ENCODE measurements at regions not wholly inside any gene's neighbourhood (a gene's known extent, or its start where the extent isn't known, plus 50 kb on each side); places are given as distances from the start of the nearest gene placed in this dataset.

DNA sequence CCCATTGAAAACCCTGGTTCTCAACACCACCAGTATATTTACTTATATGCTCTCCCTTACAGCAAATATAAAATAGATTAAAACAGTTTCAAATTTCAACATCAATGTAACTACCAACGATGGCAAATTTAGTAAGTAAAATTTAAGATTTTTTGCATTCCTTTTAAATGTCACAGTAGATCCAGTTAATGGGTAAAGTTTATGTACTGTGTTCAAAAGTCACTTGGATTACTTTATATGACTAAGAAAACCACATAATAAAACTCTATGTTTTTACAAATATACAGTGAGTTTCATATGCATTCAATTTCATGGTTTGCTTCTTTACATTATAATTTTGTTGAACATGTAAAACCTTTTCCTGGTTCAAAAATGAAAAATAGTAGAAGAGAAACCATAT, 364.6 kb downstream of the AASDHPPT start:
- no peak for DNase-seq (ENCODE audit: low spot score in 2 of 2)
- intact Hi-C loops (cut with DNase I; ENCODE audit: low total_unique reads), result no loop called here
- no peak overlapping the region for H3K4me3 ChIP-seq

GRCh38 chr11:106446302-106446701, 368.8 kb downstream of the AASDHPPT start:
- intact Hi-C loops (cut with DNase I; ENCODE audit: low total_unique reads), result no loop called here
- Histone ChIP-seq H3K36me3 (no peaks in the 10 kb centered on the region), H3K27ac (no peak overlapping the region), H3K4me1 (no peaks in the 10 kb centered on the region), H3K9me3 (no peaks in the 10 kb centered on the region), H3K4me3 (no peak overlapping the region), H3K27me3 (no peaks in the 10 kb centered on the region)
- no peak for DNase-seq (ENCODE audit: low spot score in 2 of 2)
- TF ChIP-seq POLR2AphosphoS5 (IDR thresholded peaks at IDR 0.05), result no peak
- no peak for TF ChIP-seq POLR2A (IDR thresholded peaks at IDR 0.05)

More for the DNA sequence above, 364.6 kb downstream of the AASDHPPT start:
- no peaks in the 10 kb centered on the region for H3K36me3 ChIP-seq
- H3K9me3 ChIP-seq, result no peaks in the 10 kb centered on the region
- TF ChIP-seq POLR2A (IDR thresholded peaks at IDR 0.05), result no peak
- no peak for TF ChIP-seq CTCF (IDR thresholded peaks at IDR 0.05)
- no peak for TF ChIP-seq POLR2AphosphoS5 (IDR thresholded peaks at IDR 0.05)
- H3K27ac ChIP-seq, result no peak overlapping the region
- H3K4me1 ChIP-seq, result no peaks in the 10 kb centered on the region
- no peaks in the 10 kb centered on the region for H3K27me3 ChIP-seq

DNA sequence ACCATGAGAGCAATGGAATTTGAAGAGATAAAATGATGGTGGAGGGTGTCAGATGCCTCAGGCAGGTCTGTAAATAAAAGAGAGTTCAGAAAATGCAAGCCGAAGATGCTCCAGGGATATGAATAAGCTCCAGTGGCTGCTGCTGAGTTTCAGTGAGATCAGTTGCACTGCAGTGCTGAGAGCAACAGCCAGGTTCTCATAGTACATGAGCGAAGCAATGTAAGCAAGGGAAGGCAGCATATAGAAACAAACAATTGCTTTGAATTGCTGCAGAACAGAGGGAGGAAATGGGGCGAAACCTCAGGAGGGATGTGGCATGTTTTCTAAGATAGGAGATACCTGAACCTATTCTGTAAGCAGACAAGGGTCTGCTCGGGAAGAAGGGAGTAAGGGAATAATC, 369.5 kb downstream of the AASDHPPT start:
- Histone ChIP-seq H3K27ac (no peak overlapping the region), H3K9me3 (no peaks in the 10 kb centered on the region), H3K27me3 (no peaks in the 10 kb centered on the region), H3K36me3 (no peaks in the 10 kb centered on the region), H3K4me1 (no peaks in the 10 kb centered on the region), H3K4me3 (no peak overlapping the region)
- intact Hi-C loops (cut with DNase I; ENCODE audit: low total_unique reads), result no loop called here
- no peak for DNase-seq (ENCODE audit: low spot score in 2 of 2)
- no peak for TF ChIP-seq POLR2AphosphoS5 (IDR thresholded peaks at IDR 0.05)

DNA sequence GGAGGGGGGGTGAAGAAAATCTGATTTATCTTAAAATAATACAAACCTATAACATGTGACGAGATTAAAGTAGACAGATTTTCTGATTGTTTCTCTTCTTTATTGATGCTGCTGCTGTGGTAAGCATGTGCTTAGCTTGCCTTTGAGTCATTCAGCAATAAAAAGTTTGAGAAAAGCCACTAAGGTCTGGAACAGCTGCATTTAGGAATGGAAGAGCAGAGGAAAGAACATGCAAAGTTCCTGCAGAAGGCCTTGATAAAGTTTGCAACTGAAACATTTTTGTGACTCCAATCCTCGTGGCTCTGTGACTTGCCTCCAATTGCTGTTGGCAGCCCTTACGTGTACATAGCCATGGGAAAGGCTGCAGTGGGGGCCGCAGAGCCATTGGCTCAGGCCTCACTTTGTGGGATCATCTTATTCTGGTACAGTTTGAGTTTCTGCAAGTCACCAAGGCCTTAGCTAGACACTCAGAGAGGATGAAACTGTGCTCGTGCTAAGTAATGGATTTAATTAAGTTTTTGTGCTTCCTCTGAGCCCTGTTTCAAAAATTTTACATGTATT, 370.2 kb downstream of the AASDHPPT start:
- TF ChIP-seq POLR2A (IDR thresholded peaks at IDR 0.05), result no peak
- no peak for TF ChIP-seq POLR2AphosphoS5 (IDR thresholded peaks at IDR 0.05)
- TF ChIP-seq CTCF (IDR thresholded peaks at IDR 0.05), result no peak
- Histone ChIP-seq H3K36me3 (no peaks in the 10 kb centered on the region), H3K27ac (no peak overlapping the region), H3K4me3 (no peak overlapping the region), H3K9me3 (no peaks in the 10 kb centered on the region), H3K27me3 (no peaks in the 10 kb centered on the region), H3K4me1 (no peaks in the 10 kb centered on the region)
- DNase-seq (ENCODE audit: low spot score in 2 of 2), result no peak
- intact Hi-C loops (cut with DNase I; ENCODE audit: low total_unique reads), result no loop called here

DNA sequence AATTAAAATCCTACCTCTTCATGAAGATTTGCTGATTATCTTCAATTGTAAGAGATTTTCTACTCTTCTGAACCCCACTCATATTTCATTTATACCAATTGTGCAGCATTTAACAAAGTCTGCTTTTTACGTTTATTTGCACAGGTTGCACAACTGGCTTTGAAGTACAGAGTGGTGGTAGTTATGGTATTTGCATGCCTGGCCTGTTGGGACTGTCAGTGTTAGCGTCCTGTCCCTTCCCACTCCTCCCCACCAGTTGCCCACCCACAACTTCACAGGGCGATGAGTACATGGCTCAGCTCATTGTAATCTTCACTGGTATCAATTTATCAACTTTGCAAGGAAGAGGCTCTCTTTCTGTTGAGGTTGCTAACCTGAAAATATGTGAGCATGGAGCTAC, 372.3 kb downstream of the AASDHPPT start:
- no peak overlapping the region for H3K27ac ChIP-seq

More for the DNA sequence above, 372.3 kb downstream of the AASDHPPT start:
- H3K4me3 ChIP-seq, result no peak overlapping the region
- intact Hi-C loops (cut with DNase I; ENCODE audit: low total_unique reads), result no loop called here
- no peaks in the 10 kb centered on the region for H3K9me3 ChIP-seq
- no peaks in the 10 kb centered on the region for H3K36me3 ChIP-seq
- H3K4me1 ChIP-seq, result no peaks in the 10 kb centered on the region
- TF ChIP-seq POLR2A (IDR thresholded peaks at IDR 0.05) (no peak), POLR2AphosphoS5 (IDR thresholded peaks at IDR 0.05) (no peak), CTCF (IDR thresholded peaks at IDR 0.05) (no peak)
- H3K27me3 ChIP-seq, result no peaks in the 10 kb centered on the region
- no peak for DNase-seq (ENCODE audit: low spot score in 2 of 2)

All from breast epithelium (tissue), 4 donors.